Activated CD4-positive, alpha-beta T cell treated with anti-CD3 and anti-CD28 coated beads, Interleukin-2, amount 50 U/mL, for 48 hours (primary cell): ENCODE measurements at regions not wholly inside any gene's neighbourhood (a gene's known extent, or its start where the extent isn't known, plus 50 kb on each side); places are given as distances from the start of the nearest gene placed in this dataset.

Experiments
- DNase-seq, 2 experiments: peaks; one replicate each; pipeline ENCODE4 v3.0.0-alpha.2; 2020

- DNase-seq: no peak
These were observed 468.0 kb upstream of the POU3F2 start for GRCh38 chr6:98366371-98366770.

- no peak for DNase-seq
These were observed 453.8 kb upstream of the POU3F2 start for GRCh38 chr6:98380589-98380988.

- DNase-seq: no peak
These were observed 452.1 kb upstream of the POU3F2 start for GRCh38 chr6:98382246-98382645.

DNA sequence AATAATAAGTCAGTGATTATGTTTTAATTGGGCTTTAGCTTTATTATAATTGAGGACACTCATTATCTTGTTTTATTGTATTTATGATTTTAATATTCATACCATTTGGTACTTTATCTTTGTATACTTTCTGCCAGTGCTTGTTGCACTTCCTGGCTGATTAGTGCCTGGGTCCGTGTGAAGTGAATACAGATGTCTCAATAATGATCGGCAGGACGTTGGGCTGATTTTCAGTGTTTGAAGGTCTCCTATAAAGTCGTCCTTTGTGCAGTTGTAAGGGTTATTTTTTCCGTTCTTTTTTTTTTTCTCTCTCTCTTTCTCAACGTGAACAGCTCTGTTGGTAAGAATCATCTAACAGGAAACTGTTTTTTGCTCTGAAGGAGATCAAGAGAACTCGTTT is 450.0 kb upstream of the POU3F2 start:
- no peak for DNase-seq

DNA sequence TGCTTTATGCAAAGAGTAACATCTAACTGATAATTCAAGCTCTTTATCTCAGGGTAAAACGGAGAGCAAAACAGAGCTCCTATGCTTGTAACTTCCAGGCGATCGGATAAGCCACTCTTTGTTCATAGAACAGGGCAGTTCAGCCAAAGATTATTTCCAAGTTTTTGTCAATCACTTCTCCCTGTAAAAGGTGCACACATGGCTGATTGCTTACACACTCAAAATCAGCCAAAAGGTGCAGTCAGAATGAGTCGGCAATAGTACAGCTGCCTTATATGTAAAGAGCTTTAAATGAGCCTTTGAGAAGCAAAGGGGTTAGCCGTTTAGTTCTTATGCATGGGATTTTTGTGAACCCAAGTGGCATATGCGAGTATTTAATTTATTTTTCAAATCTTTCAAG is 449.6 kb upstream of the POU3F2 start:
- DNase-seq: no peak

GRCh38 chr6:98395610-98396166 is 438.7 kb upstream of the POU3F2 start:
- DNase-seq: no peak

DNA sequence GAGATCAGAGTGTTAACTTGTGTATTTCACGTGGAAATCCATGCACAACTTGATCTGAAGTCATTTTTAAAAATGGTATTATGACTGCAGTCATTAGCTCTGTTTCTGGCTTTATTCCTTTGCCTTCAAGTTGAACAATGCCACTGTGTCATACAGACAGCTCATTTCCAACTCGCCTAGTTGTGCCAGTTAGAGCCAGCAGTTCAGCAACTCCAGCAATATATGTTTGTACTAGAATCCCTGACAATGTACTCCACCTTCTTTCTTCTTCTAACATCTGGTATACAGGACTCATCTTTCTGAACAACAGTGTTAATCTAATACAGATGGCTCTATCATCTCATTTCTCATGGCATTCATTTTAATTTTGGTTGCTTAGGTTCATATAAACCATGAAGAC is 418.3 kb upstream of the POU3F2 start:
- DNase-seq: no peak

- DNase-seq: peak in 1 of 2 experiments; percentile 2
These were observed 417.7 kb upstream of the POU3F2 start for GRCh38 chr6:98416497-98417158.

GRCh38 chr6:98433325-98434056 is 400.9 kb upstream of the POU3F2 start:
- DNase-seq: no peak

- no peak for DNase-seq
These were observed 390.7 kb upstream of the POU3F2 start for GRCh38 chr6:98443633-98444032.

DNA sequence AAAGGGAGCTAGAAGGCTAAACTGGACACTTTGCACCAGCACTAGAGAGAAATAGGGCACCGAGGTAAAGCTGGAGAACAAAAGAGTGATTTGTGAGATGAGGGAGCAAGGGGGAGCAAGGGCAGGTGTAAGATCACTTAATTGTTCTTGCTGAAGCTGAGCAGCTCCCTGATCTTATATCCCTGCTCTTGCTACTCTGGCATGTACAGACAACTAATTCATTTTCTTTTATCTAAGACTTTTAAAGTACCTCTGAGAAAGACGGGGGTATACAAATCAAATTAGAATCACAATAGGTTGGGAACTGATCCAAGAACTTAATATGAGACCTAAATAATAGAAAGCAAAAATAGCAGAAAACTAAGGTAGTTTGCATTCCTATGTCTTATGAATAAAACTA is 381.7 kb upstream of the POU3F2 start:
- DNase-seq: no peak

DNA sequence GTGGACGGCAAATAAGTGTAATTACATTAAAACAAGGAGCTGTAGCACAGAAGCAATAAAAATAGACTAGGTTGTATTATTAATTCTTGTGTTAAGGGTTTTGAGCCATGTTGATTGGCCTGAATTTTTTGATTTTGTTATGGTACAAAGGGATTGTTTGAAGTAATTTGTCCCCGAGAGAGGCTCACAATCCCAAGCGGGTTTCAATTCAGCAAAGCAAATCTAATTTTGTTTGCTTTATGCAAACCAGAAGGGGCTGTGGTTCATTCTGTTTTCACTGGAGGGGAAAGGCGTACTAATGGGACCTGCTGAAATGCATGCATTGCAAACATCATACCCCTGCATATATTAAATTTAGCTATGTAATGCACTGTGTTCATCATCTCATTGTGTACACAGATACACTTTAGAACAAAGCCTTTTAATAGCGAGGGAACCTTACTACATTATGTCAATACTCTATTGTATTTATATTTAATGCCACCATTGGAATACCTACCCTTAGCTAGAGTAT is 379.5 kb upstream of the POU3F2 start:
- DNase-seq: no peak

DNA sequence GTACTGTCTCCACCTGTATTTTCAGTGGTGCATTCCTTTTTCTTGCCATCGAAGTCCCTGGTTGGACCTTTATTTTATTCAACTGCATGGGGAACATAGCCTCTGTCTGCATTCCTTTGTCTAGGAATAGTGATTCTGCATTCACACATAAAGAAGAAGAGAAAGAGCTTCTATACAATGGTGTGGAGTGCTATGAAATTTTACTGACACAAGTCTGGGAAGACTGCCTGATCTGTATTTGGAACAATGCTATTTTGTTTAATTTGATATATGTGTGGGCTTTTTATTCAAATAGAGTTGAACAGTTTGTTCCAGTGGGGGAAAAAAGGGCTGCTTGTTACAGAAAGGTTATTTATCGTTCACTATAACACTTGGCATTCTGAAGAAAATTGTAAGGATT is 375.7 kb upstream of the POU3F2 start:
- DNase-seq: no peak

- no peak for DNase-seq
These were observed 371.1 kb upstream of the POU3F2 start for GRCh38 chr6:98463038-98464000.

DNA sequence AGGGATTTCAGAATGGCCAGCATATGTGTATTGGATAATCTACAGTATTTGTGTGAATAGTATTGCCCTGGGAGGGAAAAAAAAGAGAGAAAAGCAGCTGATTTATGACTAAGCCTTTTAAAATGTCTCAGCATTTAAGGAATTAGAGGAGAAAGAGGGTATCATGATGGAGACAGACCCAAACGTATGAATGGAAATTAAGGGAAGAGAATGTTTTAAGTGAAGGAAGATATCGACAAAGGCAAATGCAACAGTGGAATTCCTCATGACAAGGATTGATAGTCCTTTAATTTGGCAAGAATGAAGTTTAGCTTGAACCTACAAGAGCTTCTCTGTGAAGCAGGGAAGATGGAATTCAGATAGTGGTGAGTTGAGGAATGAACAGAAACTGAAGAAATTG is 367.3 kb upstream of the POU3F2 start:
- no peak for DNase-seq

DNA sequence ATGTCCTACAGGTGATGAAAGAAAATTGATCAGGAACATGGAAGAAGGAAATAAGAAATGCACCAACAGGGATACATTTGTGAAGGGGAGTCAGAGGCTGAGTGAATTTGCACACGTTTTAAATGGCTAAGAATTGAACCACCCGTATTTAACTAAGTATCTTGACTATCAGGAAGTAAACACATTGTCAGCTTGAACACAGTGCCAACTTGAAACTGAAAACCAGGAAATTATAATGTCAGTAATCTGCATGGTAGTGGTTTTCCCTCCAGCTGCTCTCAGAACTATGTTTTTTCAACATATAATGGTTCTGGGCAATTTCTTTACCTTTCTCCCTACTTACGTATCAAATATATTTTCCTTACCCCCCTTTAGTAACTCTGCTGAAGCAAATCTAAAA is 366.5 kb upstream of the POU3F2 start:
- DNase-seq: no peak

GRCh38 chr6:98469141-98469540 is 365.2 kb upstream of the POU3F2 start:
- DNase-seq: no peak

GRCh38 chr6:98470821-98471220 is 363.6 kb upstream of the POU3F2 start:
- no peak for DNase-seq

DNA sequence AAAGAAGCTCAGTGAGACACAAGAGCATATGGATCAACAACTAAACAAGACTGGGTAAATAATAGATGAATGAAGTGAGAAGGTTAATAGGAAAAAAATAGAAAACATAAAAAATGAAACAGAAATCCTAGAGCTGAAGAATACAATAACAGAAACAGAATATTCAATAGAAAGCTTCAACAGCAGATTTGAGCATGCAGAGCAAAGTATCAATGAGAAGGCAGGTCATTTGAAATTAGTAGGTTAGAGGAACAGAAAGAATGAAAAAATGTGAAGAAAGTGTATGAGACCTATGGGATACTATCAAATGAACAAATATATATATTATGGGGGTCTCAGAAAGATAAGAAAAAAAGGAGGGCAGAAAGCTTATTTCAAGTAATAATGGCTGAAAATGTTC is 362.9 kb upstream of the POU3F2 start:
- DNase-seq: no peak

GRCh38 chr6:98477231-98477630 is 357.1 kb upstream of the POU3F2 start:
- no peak for DNase-seq

- DNase-seq: no peak
These were observed 349.7 kb upstream of the POU3F2 start for GRCh38 chr6:98484696-98485095.

DNA sequence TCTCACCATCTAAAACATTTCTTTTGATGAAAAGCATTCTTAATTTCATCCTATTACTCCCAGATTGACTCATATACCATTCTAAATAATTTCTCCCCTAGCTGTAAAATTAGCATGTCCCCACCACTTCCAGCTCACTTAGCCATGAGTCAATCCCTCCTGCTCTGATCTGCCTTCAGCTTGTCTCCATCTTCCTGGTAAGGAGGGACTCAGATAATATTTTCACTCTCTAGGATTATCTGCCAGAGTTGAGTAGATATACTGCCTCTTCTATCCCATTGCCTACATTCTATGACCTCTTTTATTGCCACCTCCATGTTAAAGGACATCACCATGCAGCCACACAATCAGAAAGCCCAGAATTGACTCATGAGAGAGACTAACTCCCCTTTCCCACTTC is 348.8 kb upstream of the POU3F2 start:
- no peak for DNase-seq

DNA sequence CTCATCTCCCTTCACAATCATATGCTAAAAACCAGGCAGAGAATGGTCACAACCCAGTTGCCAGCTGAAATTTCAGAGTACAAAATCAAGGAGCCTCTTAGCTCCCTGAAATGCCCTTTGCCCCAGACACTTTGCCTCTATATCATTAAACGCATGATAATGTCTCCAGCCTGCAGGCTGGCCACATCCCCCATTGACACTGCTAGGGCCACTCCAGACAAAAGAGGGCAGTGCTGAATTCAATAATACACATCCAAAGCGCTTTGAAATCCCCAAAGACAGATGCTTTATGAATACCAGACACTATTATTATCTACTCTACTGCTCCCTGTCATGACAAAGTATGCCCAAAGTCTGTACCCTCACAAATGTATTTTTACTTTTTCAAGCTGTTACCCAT is 348.3 kb upstream of the POU3F2 start:
- no peak for DNase-seq
